ENCODE measurements at regions not wholly inside any gene's neighbourhood (a gene's known extent, or its start where the extent isn't known, plus 50 kb on each side); places are given as distances from the start of the nearest gene placed in this dataset.

DNA sequence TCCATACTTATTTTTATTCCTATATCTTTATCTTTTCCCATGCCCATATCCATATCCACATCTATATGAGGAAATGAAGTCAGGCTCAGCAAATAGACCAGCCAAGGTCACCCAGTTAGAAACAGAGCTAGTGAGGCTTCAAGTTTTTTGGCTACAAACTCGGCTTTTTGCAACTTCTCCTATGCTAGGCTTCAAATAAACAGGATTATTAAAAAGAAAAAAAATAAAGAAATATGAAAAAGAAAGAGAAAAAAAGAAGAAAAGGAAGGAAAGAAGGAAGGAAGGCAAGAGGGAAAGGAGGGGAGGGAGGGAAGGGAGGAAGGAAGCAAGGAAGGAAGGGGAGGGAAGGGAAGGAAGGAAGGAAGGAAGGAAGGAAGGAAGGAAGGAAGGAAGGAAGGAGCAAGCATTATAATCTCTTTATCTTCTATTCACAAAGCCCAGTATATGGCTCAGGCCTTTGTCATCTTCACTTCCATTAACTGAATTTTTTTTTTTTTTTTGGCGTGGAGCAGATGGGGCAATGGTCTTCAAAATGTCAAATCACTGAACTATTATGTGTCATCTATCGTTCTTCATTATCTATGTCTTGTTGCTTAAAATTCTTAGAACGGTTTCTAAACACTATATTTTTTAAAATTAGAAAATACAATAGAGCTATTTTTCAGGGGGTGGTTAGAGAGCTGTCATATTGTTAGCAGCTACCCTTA, 418.2 kb downstream of the VRK1 start:
- DNase-seq, result no peak

GRCh38 chr14:97217111-97217885, 420.1 kb downstream of the VRK1 start:
- no peak for DNase-seq

- no peak for DNase-seq
These were observed 421.1 kb downstream of the VRK1 start for GRCh38 chr14:97218274-97218673.

DNA sequence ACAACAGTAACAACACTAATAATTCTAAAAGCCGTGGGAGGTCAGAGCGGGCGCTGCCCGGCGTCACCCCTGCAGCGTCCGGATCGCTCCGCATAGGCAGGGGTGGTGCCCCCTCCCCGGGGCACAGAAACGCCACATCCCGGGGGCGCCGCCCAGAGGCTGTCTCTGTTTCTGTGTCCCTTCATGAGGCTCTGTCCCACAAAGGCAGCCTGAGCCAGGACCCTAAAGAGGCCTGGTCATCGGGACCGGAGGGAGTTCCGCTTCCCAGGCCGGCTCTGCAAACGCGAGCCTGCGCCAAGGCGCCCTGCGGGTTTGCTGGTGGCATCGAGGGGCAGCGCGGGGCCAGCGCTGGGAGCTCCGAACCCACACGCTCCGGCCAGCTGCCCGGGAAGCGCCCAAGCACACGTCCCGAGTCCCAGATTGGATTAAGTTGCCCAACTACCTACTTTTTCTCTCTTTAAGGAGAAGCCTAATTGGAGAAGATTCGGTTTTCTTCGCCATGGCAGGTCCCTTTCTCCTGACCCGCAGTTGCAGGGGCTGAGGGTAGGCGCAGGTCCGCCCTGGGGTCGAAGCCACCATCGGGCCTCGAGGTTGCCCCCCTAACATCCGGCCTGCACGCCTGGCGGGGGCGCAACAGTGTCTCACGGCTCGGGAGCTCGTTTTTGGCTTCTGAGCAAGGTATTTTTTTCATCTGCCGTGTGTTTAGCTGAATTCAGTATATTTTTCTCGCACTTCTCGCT, 421.7 kb downstream of the VRK1 start:
- DNase-seq, result no peak

GRCh38 chr14:97219431-97220017, 422.3 kb downstream of the VRK1 start:
- no peak for DNase-seq

DNA sequence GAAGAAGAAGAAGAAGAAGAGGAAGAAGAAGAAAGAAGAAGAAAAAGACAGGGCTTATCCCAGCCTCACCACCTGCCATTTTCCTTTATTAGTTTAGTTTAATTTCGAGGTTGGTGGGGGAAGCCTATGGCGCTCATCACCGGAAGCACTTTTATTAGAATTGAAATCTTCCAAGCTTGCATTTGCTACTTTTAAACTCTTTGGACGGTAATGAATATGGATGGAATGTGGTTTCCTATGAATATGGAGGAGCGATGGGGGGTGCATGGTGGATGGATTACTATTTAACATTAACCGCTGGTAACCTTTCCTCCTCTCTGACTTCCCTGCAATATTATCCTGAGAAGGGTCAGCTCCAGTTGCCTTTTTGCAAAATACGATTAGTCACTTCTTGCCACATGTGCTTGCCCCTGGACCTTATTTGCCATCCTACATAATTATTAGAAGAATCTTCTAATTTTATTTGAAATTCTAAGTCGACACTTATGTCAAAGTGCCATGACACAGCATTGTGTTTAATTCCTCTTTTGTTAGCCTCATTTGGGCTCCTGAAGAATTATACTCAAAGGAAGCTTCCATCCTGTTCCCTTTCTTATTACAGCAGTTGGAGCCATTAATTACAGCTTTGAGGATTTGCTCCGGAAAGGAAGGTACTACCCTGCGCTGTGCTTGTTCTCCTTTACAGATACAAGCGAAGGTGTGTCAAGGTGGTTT, 424.5 kb downstream of the VRK1 start:
- no peak for DNase-seq

DNA sequence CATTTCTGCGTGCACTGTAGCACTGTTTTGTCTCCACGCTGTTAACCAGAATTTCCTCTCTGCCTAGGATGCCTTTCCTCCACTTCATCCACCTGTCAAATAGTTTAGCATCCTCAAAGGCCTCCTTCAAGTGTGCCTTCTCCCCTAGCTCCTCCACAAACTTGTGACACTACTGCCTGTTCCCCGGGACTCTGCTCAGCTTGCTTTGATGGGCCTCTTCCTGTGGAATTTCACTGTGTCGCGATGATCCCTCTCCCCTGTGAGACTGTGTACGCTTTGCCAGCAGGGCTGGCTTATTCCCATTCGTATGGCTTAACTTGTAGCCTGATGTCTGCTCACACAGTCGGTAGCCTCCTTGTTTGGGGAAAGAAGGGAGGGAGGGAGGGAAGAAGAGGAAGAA, 426.8 kb downstream of the VRK1 start:
- DNase-seq, result no peak

- DNase-seq, result no peak
These were observed 432.9 kb downstream of the VRK1 start for GRCh38 chr14:97230051-97230450.

GRCh38 chr14:97233319-97233985, 436.3 kb downstream of the VRK1 start:
- DNase-seq, result no peak

- DNase-seq, result no peak
These were observed 449.5 kb downstream of the VRK1 start for GRCh38 chr14:97246648-97247047.

DNA sequence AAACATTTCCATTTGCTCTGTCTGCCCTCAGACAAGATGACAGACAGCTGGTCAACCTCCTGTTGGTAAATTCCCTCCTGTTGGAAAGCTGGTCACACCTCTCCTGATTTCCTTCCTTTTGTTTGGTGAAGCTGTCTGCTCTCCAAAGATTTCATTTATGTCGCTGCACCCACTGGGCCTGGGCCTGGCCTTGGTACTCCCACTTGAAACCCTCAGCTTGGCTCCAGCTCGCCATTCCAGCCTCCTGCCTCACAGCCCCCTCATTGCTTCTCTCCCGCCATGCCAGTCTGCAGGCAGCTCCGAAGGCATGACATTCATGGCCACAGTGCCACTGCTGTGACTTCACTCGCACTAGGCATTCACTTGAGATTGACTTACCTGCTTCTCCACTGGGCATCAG, 451.8 kb downstream of the VRK1 start:
- no peak for DNase-seq

DNA sequence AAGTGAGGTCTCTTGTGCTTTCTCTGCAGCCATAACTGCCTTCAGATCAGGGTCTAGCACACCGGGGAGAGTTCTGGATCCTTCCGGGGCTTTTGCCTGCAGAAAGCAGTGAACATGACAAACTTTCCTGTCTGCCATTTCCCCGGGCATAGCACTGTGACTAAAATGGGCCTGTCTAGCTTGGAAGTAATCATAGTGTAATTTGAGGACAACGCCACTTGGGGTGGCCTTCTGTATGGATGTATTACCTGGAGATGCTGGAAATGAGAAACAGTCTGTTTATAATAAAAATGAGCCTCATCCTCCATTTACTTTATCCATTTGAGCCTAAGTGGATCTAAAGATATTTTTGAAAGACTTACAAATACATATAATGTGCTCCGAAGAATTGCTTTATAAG, 453.7 kb downstream of the VRK1 start:
- DNase-seq, result no peak

GRCh38 chr14:97251491-97252155, 454.4 kb downstream of the VRK1 start:
- DNase-seq, result no peak

- DNase-seq, result no peak
These were observed 456.6 kb downstream of the VRK1 start for GRCh38 chr14:97253756-97254155.

- DNase-seq, result no peak
These were observed 465.2 kb downstream of the VRK1 start for GRCh38 chr14:97262336-97262735.

DNA sequence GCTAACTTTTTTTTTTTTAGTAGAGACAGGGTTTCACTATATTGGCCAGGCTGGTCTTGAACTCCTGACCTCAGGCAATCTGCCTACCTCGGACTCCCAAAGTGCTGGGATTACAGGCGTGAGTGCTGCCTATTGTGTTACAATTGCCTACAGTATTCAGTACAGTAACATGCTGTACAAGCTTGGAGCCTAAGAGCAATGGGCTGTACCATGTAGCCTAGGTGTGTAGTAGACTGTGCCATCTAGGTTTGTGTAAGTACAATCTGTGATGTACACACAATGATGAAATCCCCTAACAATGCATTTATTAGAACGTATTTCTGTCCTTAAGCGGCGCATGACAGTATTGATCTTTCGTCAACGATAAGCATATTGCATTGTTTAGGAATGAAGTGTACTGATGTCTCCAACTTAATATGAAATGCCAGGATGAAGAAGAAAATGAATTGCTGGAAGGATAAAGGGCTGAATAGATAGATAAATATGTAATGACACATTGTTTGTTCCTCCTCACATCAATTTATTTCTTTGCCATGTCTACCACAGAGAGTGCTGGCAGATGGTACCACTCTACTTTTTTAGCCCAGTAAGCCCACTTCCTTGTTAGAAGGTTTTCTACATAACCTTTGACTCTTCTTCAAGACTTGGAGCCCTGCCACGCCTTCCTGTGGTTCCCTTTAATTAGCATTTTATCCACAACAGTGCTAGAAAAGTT, 467.5 kb downstream of the VRK1 start:
- DNase-seq, result no peak

DNA sequence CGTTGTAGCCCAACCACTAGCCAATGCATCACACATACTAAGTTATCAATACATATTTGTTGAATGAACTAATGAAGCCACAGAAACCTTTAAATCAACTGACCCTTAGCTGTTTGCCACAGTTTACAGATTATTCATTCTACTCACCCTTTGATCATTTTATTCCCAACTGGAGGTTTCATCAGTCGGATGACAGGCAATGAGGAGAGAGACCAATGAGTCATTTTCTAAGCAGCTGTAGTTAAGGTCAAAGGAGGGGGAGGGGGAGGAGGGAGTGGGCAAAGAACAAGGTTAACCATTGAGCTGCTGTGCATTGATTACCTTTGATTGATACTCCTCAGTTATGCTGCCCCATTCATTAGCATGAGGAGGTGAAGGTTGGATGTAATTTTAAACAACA, 469.5 kb downstream of the VRK1 start:
- no peak for DNase-seq

DNA sequence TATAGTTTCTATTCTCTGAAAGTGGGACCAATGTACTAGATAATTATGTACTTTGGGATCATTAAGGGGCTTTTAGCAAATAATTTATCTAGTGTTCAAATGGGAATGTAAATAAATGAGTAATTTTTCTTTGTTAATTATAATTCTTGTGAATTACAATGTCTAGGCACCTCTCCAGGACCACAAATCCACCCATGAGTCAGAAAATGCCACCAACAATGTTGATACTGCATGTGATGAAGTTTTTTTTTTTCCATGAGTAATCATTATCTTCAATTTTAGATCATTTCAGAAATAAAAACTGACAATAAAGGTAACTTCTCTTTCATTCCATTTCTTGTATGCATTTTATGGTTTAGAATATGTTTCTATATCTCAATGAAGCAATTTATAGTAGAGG, 470.3 kb downstream of the VRK1 start:
- DNase-seq, result no peak

- DNase-seq, result no peak
These were observed 470.9 kb downstream of the VRK1 start for GRCh38 chr14:97268097-97268496.

GRCh38 chr14:97270308-97270707, 473.1 kb downstream of the VRK1 start:
- no peak for DNase-seq

- no peak for DNase-seq
These were observed 474.3 kb downstream of the VRK1 start for GRCh38 chr14:97271451-97271960.
